Keratinocyte (primary cell): ENCODE measurements at regions not wholly inside any gene's neighbourhood (a gene's known extent, or its start where the extent isn't known, plus 50 kb on each side); places are given as distances from the start of the nearest gene placed in this dataset.

Experiments used
- DNase-seq: peaks from one replicate; pipeline ENCODE4 v3.0.0-alpha.2; 2011; ENCODE audit warnings: low read depth, missing footprints, low spot score
- FAIRE-seq: peaks from 2 replicates; lab custom pipeline; 2011; peaks lifted over from hg19 to GRCh38; lab: Jason Lieb, UNC
- H2AFZ ChIP-seq: 2 replicates; pipeline ENCODE4 v1.6.0; 2012; ENCODE audit warnings: low read length, control low read depth, inconsistent platforms; ENCODE audit not compliant: control insufficient read depth
- H3K27ac ChIP-seq: 2 replicates; pipeline ENCODE4 v1.5.1; 2011; ENCODE audit warnings: low read length; ENCODE audit not compliant: control insufficient read depth, insufficient read depth
- H3K27me3 ChIP-seq: 3 replicates; pipeline ENCODE4 v1.6.0; 2011; ENCODE audit warnings: low read length; ENCODE audit not compliant: control insufficient read depth, insufficient read depth; ENCODE audit errors: extremely low read depth
- H3K36me3 ChIP-seq, 2 experiments: 2 replicates in 1 of 2; 3 replicates in 1 of 2; pipeline ENCODE4 v1.5.1; 2011; ENCODE audit warnings: low read length in 2 of 2, mild to moderate bottlenecking in 1 of 2; ENCODE audit not compliant: control insufficient read depth in 2 of 2, insufficient read depth in 2 of 2; ENCODE audit errors: extremely low read depth in 1 of 2
- H3K4me1 ChIP-seq: 3 replicates; pipeline ENCODE4 v1.5.1; 2011; ENCODE audit warnings: low read length; ENCODE audit not compliant: control insufficient read depth, insufficient read depth; ENCODE audit errors: extremely low read depth
- H3K4me2 ChIP-seq: 3 replicates; pipeline ENCODE4 v1.6.0; 2011; ENCODE audit warnings: low read depth, low read length; ENCODE audit not compliant: control insufficient read depth, insufficient read depth; ENCODE audit errors: extremely low read depth
- H3K4me3 ChIP-seq, 3 experiments: fragments of 200-600 bp in 1 of 3; sonication (generic) in 1 of 3; 2 replicates in 2 of 3; 3 replicates in 1 of 3; pipeline ENCODE4 v1.5.1; 2011 to 2016; ENCODE audit warnings: low read length in 3 of 3, mild to moderate bottlenecking in 3 of 3, control low read depth in 2 of 3, inconsistent platforms in 1 of 3, low read depth in 1 of 3, mixed read lengths in 1 of 3, mixed run types in 1 of 3, moderate library complexity in 1 of 3; ENCODE audit not compliant: control insufficient read depth in 2 of 3, insufficient read depth in 2 of 3; ENCODE audit errors: extremely low read depth in 1 of 3
- H3K79me2 ChIP-seq: 2 replicates; pipeline ENCODE4 v1.6.0; 2012; ENCODE audit warnings: low read length; ENCODE audit not compliant: control insufficient read depth, insufficient read depth
- H3K9ac ChIP-seq: 3 replicates; pipeline ENCODE4 v1.6.0; 2011; ENCODE audit warnings: low read length; ENCODE audit not compliant: control insufficient read depth, insufficient read depth; ENCODE audit errors: extremely low read depth
- H3K9me1 ChIP-seq: 3 replicates; pipeline ENCODE4 v1.6.0; 2011; ENCODE audit warnings: low read length; ENCODE audit not compliant: control insufficient read depth, insufficient read depth; ENCODE audit errors: extremely low read depth
- H3K9me3 ChIP-seq: 2 replicates; pipeline ENCODE4 v1.5.1; 2012; ENCODE audit warnings: low read depth, low read length; ENCODE audit not compliant: control insufficient read depth
- H4K20me1 ChIP-seq: 3 replicates; pipeline ENCODE4 v1.6.0; 2011; ENCODE audit warnings: low read length; ENCODE audit not compliant: control insufficient read depth, insufficient read depth; ENCODE audit errors: extremely low read depth
- CTCF ChIP-seq, 3 experiments: IDR thresholded peaks in 1 of 3; conservative IDR thresholded peaks in 1 of 3; optimal IDR thresholded peaks in 1 of 3; 2 replicates in 2 of 3; 3 replicates in 1 of 3; pipeline versions ENCODE3 to v1.5.1; 2011; ENCODE audit warnings: low read length in 3 of 3, mild to moderate bottlenecking in 3 of 3, moderate library complexity in 2 of 3, control low read depth in 1 of 3, inconsistent platforms in 1 of 3; ENCODE audit not compliant: insufficient read depth in 2 of 3; ENCODE audit errors: extremely low read depth in 1 of 3
- EZH2 ChIP-seq: IDR thresholded peaks from one replicate; pipeline ENCODE4 v1.6.1; 2012; ENCODE audit warnings: inconsistent platforms, mild to moderate bottlenecking, low read length, moderate library complexity
- dilution Hi-C: fragments of 300-500 bp; cut with MboI; formaldehyde crosslinking; loops from one replicate; pipeline ENCODE4 v1.7.0; 2020; ENCODE audit warnings: low sequenced_read_pairs; ENCODE audit not compliant: extremely low pct_ligation_motif_present

- Histone ChIP-seq H3K4me3 (no peak overlapping the region), H3K27ac (no peak overlapping the region), H3K79me2 (no peaks in the 10 kb centered on the region), H3K9ac (no peak overlapping the region), H4K20me1 (no peaks in the 10 kb centered on the region), H3K9me3 (no peaks in the 10 kb centered on the region), H3K4me1 (no peaks in the 10 kb centered on the region), H3K4me2 (no peak overlapping the region), H3K36me3 (no peaks in the 10 kb centered on the region), H3K27me3 (peaks cover 12% of the 10 kb centered on the region), H3K9me1 (no peaks in the 10 kb centered on the region), H2AFZ (no peak overlapping the region)
- dilution Hi-C loops, result no loop called here
- no peak for FAIRE-seq
- TF ChIP-seq CTCF (optimal IDR thresholded peaks at IDR 0.05 in 1 of 3, IDR thresholded peaks at IDR 0.05 in 1 of 3, conservative IDR thresholded peaks at IDR 0.05 in 1 of 3; ENCODE audit: extremely low read depth in 1 of 3, insufficient read depth in 2 of 3, low read length in 3 of 3) (no peak), EZH2 (no peak)
- no peak for DNase-seq
These were observed 77.1 kb upstream of the NFE2L3 start for GRCh38 chr7:26074919-26075318.

GRCh38 chr7:26076691-26077090, 75.3 kb upstream of the NFE2L3 start:
- Histone ChIP-seq H3K4me1 (no peaks in the 10 kb centered on the region), H3K27me3 (peaks cover 12% of the 10 kb centered on the region), H3K79me2 (no peaks in the 10 kb centered on the region), H3K4me3 (no peak overlapping the region), H4K20me1 (no peaks in the 10 kb centered on the region), H2AFZ (no peak overlapping the region), H3K27ac (no peak overlapping the region), H3K4me2 (no peak overlapping the region), H3K9me1 (no peaks in the 10 kb centered on the region), H3K9ac (no peak overlapping the region), H3K36me3 (no peaks in the 10 kb centered on the region), H3K9me3 (no peaks in the 10 kb centered on the region)
- dilution Hi-C loops, result no loop called here
- FAIRE-seq, result no peak
- DNase-seq, result no peak
- TF ChIP-seq EZH2 (no peak), CTCF (optimal IDR thresholded peaks at IDR 0.05 in 1 of 3, IDR thresholded peaks at IDR 0.05 in 1 of 3, conservative IDR thresholded peaks at IDR 0.05 in 1 of 3; ENCODE audit: extremely low read depth in 1 of 3, insufficient read depth in 2 of 3, low read length in 3 of 3) (no peak)
